NOMO-1 treated with dmso at 0.1 percent for 144 hours (cell line): ENCODE measurements at regions not wholly inside any gene's neighbourhood (a gene's known extent, or its start where the extent isn't known, plus 50 kb on each side); places are given as distances from the start of the nearest gene placed in this dataset.
A peak's percentile ranks its signal among the peaks of the same experiment; 100 is the strongest.
"Not testable (repeated sequence)": the region's sequence is repeated elsewhere in the genome, so short reads cannot be mapped to it uniquely, and the experiment has no call there.

ENCODE experiments used
- DNase-seq: peaks from one replicate; lab custom pipeline; 2025; ENCODE audit not compliant: unreplicated experiment; lab: John Stamatoyannopoulos, UW

- DNase-seq: no peak
Measured at GRCh38 chr1:98575955-98576354, 85.6 kb upstream of the SNX7 start.

- DNase-seq: no peak
Measured at GRCh38 chr1:98565951-98566350, 95.6 kb upstream of the SNX7 start.

GRCh38 chr1:98559291-98559690, 102.2 kb upstream of the SNX7 start:
- DNase-seq: no peak

GRCh38 chr1:98557895-98558294, 103.6 kb upstream of the SNX7 start:
- no peak for DNase-seq

GRCh38 chr1:98556521-98557158, 104.9 kb upstream of the SNX7 start:
- peak; percentile 5 for DNase-seq

GRCh38 chr1:98555814-98556213, 105.7 kb upstream of the SNX7 start:
- DNase-seq: no peak

GRCh38 chr1:98552576-98553074, 108.9 kb upstream of the SNX7 start:
- not testable (repeated sequence) for DNase-seq

GRCh38 chr1:98550076-98550475, 111.4 kb upstream of the SNX7 start:
- no peak for DNase-seq

- DNase-seq: no peak
Measured at GRCh38 chr1:98546319-98546718, 115.2 kb upstream of the SNX7 start.

- DNase-seq: no peak
Measured at GRCh38 chr1:98538106-98538505, 123.4 kb upstream of the SNX7 start.

- DNase-seq: no peak
Measured at GRCh38 chr1:98523256-98523655, 138.3 kb upstream of the SNX7 start.

GRCh38 chr1:98516306-98516705, 145.2 kb upstream of the SNX7 start:
- no peak for DNase-seq

- no peak for DNase-seq
Measured at GRCh38 chr1:98515744-98516143, 145.8 kb upstream of the SNX7 start.

GRCh38 chr1:98512216-98512615, 149.3 kb upstream of the SNX7 start:
- not testable (repeated sequence) for DNase-seq

GRCh38 chr1:98503771-98504170, 157.8 kb upstream of the SNX7 start:
- DNase-seq: no peak

GRCh38 chr1:98502937-98503336, 158.6 kb upstream of the SNX7 start:
- no peak for DNase-seq

- no peak for DNase-seq
Measured at GRCh38 chr1:98500324-98500723, 161.2 kb upstream of the SNX7 start.

- no peak for DNase-seq
Measured at GRCh38 chr1:98498651-98499050, 162.9 kb upstream of the SNX7 start.

- DNase-seq: no peak
Measured at GRCh38 chr1:98497497-98497896, 164.0 kb upstream of the SNX7 start.

- DNase-seq: no peak
Measured at GRCh38 chr1:98496256-98496995, 165.1 kb upstream of the SNX7 start.

GRCh38 chr1:98493469-98493868, 168.1 kb upstream of the SNX7 start:
- DNase-seq: no peak

- DNase-seq: no peak
Measured at GRCh38 chr1:98490099-98490498, 171.4 kb upstream of the SNX7 start.

- no peak for DNase-seq
Measured at GRCh38 chr1:98487620-98488019, 173.9 kb upstream of the SNX7 start.
